CD14-positive monocyte (primary cell): ENCODE measurements at regions not wholly inside any gene's neighbourhood (a gene's known extent, or its start where the extent isn't known, plus 50 kb on each side); places are given as distances from the start of the nearest gene placed in this dataset.

Source experiments
- DNase-seq, 3 donors: peaks; one replicate each; pipeline ENCODE4 v3.0.0-alpha.2; 2011 to 2022
- H2AFZ ChIP-seq: 2 replicates; pipeline ENCODE4 v1.6.0; 2012; ENCODE audit warnings: mild to moderate bottlenecking, low read depth, low read length, inconsistent platforms; ENCODE audit not compliant: insufficient read depth, poor library complexity, severe bottlenecking
- H3K27ac ChIP-seq, 2 donors: 1 replicate in 1 of 2; 2 replicates in 1 of 2; pipeline ENCODE4 v1.5.1; 2012 to 2013; ENCODE audit warnings: low read length in 2 of 2, control low read depth in 1 of 2, inconsistent platforms in 1 of 2, low read depth in 1 of 2, mild to moderate bottlenecking in 1 of 2
- H3K27me3 ChIP-seq, 2 donors: one replicate each; pipeline versions ENCODE4 v1.6.0 to v1.6.1; 2011 to 2013; ENCODE audit warnings: low read length in 2 of 2; ENCODE audit not compliant: control insufficient read depth in 2 of 2, insufficient read depth in 2 of 2
- H3K36me3 ChIP-seq, 2 donors: replicated peaks in 1 of 2; 1 replicate in 1 of 2; 2 replicates in 1 of 2; pipeline versions ENCODE4 v1.5.1 to v1.6.1; 2012 to 2013; ENCODE audit warnings: low read length in 2 of 2, control low read depth in 1 of 2, inconsistent platforms in 1 of 2, mild to moderate bottlenecking in 1 of 2; ENCODE audit not compliant: insufficient read depth in 2 of 2, control insufficient read depth in 1 of 2
- H3K4me1 ChIP-seq, 2 donors: 1 replicate in 1 of 2; 2 replicates in 1 of 2; pipeline versions ENCODE4 v1.5.1 to v1.6.1; 2012 to 2013; ENCODE audit warnings: low read length in 2 of 2, control low read depth in 1 of 2, inconsistent platforms in 1 of 2, mild to moderate bottlenecking in 1 of 2, moderate library complexity in 1 of 2; ENCODE audit not compliant: insufficient read depth in 2 of 2, control insufficient read depth in 1 of 2
- H3K4me2 ChIP-seq: replicated peaks from 2 replicates; pipeline ENCODE3; 2012; ENCODE audit warnings: low read length, moderate library complexity, mild to moderate bottlenecking; ENCODE audit not compliant: poor library complexity, severe bottlenecking; ENCODE audit errors: extremely low read depth
- H3K4me3 ChIP-seq, 3 experiments: fragments of 200-600 bp in 1 of 3; sonication (generic) in 1 of 3; replicated peaks in 1 of 3; 1 replicate in 2 of 3; 2 replicates in 1 of 3; pipeline ENCODE4 v1.5.1; 2011 to 2013; ENCODE audit warnings: low read length in 3 of 3, mild to moderate bottlenecking in 3 of 3, control low read depth in 2 of 3, low read depth in 2 of 3, inconsistent platforms in 1 of 3, moderate library complexity in 1 of 3
- H3K79me2 ChIP-seq: 2 replicates; pipeline ENCODE4 v1.6.0; 2012; ENCODE audit warnings: mild to moderate bottlenecking, control low read depth, inconsistent platforms, low read length, moderate library complexity; ENCODE audit not compliant: insufficient read depth
- H3K9ac ChIP-seq: 2 replicates; pipeline ENCODE4 v1.6.0; 2017; ENCODE audit warnings: low read length, mild to moderate bottlenecking; ENCODE audit not compliant: insufficient read depth, poor library complexity, severe bottlenecking
- H3K9me3 ChIP-seq, 2 donors: replicated peaks in 1 of 2; 1 replicate in 1 of 2; 2 replicates in 1 of 2; pipeline versions ENCODE4 v1.5.1 to v1.6.1; 2012 to 2013; ENCODE audit warnings: low read length in 2 of 2, control low read depth in 1 of 2; ENCODE audit not compliant: control insufficient read depth in 1 of 2, insufficient read depth in 1 of 2
- H4K20me1 ChIP-seq: 2 replicates; pipeline ENCODE4 v1.6.0; 2012; ENCODE audit warnings: mild to moderate bottlenecking, low read length, control low read depth, moderate library complexity; ENCODE audit not compliant: insufficient read depth
- H3K27ac Mint-ChIP-seq, 7 donors: one replicate each; pipeline ENCODE4 v1.8.0; 2020; ENCODE audit warnings: mild to moderate bottlenecking in 7 of 7, mixed read lengths in 7 of 7, moderate library complexity in 6 of 7, inconsistent platforms in 2 of 7
- H3K27me3 Mint-ChIP-seq, 3 donors: one replicate each; pipeline ENCODE4 v1.8.0; 2021 to 2022; ENCODE audit warnings: low read depth in 3 of 3, mild to moderate bottlenecking in 3 of 3, mixed read lengths in 3 of 3, moderate library complexity in 3 of 3, inconsistent platforms in 1 of 3
- H3K36me3 Mint-ChIP-seq, 2 donors: one replicate each; pipeline ENCODE4 v1.8.0; 2020; ENCODE audit warnings: mixed read lengths in 2 of 2, inconsistent platforms in 1 of 2, mild to moderate bottlenecking in 1 of 2
- H3K4me1 Mint-ChIP-seq: one replicate; pipeline ENCODE4 v1.8.0; 2020; ENCODE audit warnings: mild to moderate bottlenecking, mixed read lengths
- H3K4me3 Mint-ChIP-seq, 2 donors: one replicate each; pipeline ENCODE4 v1.8.0; 2020; ENCODE audit warnings: mild to moderate bottlenecking in 2 of 2, mixed read lengths in 2 of 2, moderate library complexity in 1 of 2
- H3K9me3 Mint-ChIP-seq, 7 donors: one replicate each; pipeline ENCODE4 v1.8.0; 2020 to 2022; ENCODE audit warnings: mixed read lengths in 7 of 7, mild to moderate bottlenecking in 6 of 7, moderate library complexity in 6 of 7, inconsistent platforms in 2 of 7
- WGBS: methylation state at CpG from one replicate; pipeline ENCODE4 v1.1.5; 2013; ENCODE audit warnings: missing lambda C conversion rate; ENCODE audit not compliant: insufficient coverage; 5-methylcytosine and 5-hydroxymethylcytosine counted together
- intact Hi-C, 2 donors: fragments of 100-400 bp; cut with micrococcal nuclease; formaldehyde crosslinking; loops; one replicate each; pipeline versions ENCODE4 v1.15.0 to v1.15.1; 2023
- TF ChIP-seq, protein P1 (sequence below): fragments of 200-600 bp; IDR thresholded peaks from one replicate; pipeline ENCODE4 v1.8.0; 2022; ENCODE audit warnings: antibody characterized with exemption, mild to moderate bottlenecking

DNA sequence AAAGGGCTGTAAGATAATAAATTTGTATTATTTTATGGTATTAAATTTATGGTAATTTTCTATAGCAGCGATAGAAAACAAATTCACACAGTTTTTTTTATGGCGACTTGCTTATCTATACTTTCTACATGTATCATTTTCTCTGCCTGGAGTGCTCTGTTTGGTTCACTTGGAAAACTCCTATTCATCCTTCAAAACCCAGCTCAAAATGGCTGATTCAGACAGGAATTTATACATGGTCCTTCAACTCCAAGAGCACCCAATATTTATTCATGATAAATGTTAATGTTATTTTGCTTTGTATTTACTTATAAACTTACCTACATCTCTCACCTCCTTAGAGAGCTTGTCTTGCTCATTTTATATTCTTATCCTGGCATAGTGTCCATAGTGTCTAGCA is 55.6 kb upstream of the SSX2IP start:
- intact Hi-C loops = no loop called here
- no peak for DNase-seq
- no peaks in the 10 kb centered on the region for H3K36me3 Mint-ChIP-seq
- H3K4me1 ChIP-seq = no peaks in the 10 kb centered on the region
- H3K9me3 Mint-ChIP-seq = no peaks in the 10 kb centered on the region
- H2AFZ ChIP-seq = no peak overlapping the region
- no peak overlapping the region for H3K9ac ChIP-seq
- H3K27me3 Mint-ChIP-seq = peaks cover 0 to 2% (median 2%) of the 10 kb centered on the region in 3 donors
- no peaks in the 10 kb centered on the region for H3K27me3 ChIP-seq
- no peaks in the 10 kb centered on the region for H3K79me2 ChIP-seq
- TF ChIP-seq, protein P1, sequence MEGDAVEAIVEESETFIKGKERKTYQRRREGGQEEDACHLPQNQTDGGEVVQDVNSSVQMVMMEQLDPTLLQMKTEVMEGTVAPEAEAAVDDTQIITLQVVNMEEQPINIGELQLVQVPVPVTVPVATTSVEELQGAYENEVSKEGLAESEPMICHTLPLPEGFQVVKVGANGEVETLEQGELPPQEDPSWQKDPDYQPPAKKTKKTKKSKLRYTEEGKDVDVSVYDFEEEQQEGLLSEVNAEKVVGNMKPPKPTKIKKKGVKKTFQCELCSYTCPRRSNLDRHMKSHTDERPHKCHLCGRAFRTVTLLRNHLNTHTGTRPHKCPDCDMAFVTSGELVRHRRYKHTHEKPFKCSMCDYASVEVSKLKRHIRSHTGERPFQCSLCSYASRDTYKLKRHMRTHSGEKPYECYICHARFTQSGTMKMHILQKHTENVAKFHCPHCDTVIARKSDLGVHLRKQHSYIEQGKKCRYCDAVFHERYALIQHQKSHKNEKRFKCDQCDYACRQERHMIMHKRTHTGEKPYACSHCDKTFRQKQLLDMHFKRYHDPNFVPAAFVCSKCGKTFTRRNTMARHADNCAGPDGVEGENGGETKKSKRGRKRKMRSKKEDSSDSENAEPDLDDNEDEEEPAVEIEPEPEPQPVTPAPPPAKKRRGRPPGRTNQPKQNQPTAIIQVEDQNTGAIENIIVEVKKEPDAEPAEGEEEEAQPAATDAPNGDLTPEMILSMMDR = no peak
- H3K4me3 ChIP-seq = no peak overlapping the region
- no peaks in the 10 kb centered on the region for H3K36me3 ChIP-seq
- H3K4me1 Mint-ChIP-seq = no peaks in the 10 kb centered on the region
- no peaks in the 10 kb centered on the region for H3K9me3 ChIP-seq
- WGBS = no CpG with 5 or more reads among the region's 2 CpGs
- H4K20me1 ChIP-seq = no peaks in the 10 kb centered on the region
- no peak overlapping the region for H3K27ac Mint-ChIP-seq
- no peak overlapping the region for H3K4me2 ChIP-seq
- H3K27ac ChIP-seq = no peak overlapping the region
- no peak overlapping the region for H3K4me3 Mint-ChIP-seq

DNA sequence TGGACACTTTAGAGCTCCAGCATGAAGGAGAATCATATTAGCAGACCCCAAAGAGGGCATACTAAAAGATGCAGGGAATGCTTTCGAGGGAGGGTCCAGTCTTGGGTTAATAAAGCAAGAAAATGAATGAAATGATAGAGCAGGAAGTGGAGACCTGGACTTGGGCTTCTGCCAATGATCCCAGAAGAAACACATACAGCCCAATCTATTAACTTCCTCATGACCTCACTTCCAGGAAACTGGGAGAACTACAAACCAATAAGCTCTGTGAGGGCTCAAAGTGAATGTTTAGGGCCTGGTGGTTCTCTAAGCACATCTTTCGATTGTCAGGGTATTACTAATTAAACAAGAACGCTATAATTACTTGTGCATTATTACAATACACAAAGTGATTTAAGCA is 53.6 kb upstream of the SSX2IP start:
- Mint-ChIP-seq H3K4me1 (no peaks in the 10 kb centered on the region), H3K27ac (no peak overlapping the region), H3K27me3 (peaks cover 0 to 2% (median 0%) of the 10 kb centered on the region in 3 donors), H3K4me3 (no peak overlapping the region), H3K9me3 (no peaks in the 10 kb centered on the region), H3K36me3 (no peaks in the 10 kb centered on the region)
- no peaks in the 10 kb centered on the region for H3K4me1 ChIP-seq
- DNase-seq = no peak
- H3K79me2 ChIP-seq = no peaks in the 10 kb centered on the region
- no peak overlapping the region for H3K27ac ChIP-seq
- H2AFZ ChIP-seq = no peak overlapping the region
- H4K20me1 ChIP-seq = no peaks in the 10 kb centered on the region
- H3K9me3 ChIP-seq = no peaks in the 10 kb centered on the region
- intact Hi-C loops = no loop called here
- TF ChIP-seq, protein P1 = no peak
- no CpG with 5 or more reads among the region's 3 CpGs for WGBS
- H3K4me3 ChIP-seq = no peak overlapping the region
- no peak overlapping the region for H3K9ac ChIP-seq
- no peaks in the 10 kb centered on the region for H3K36me3 ChIP-seq
- H3K27me3 ChIP-seq = no peaks in the 10 kb centered on the region
- no peak overlapping the region for H3K4me2 ChIP-seq
